GM19328 (cell line): ENCODE measurements at regions not wholly inside any gene's neighbourhood (a gene's known extent, or its start where the extent isn't known, plus 50 kb on each side); places are given as distances from the start of the nearest gene placed in this dataset.
"Not testable (repeated sequence)": the region's sequence is repeated elsewhere in the genome, so short reads cannot be mapped to it uniquely, and the experiment has no call there.

ENCODE experiments used
- ATAC-seq: cut with Tn5 transposase; IDR thresholded peaks from one replicate; pipeline ENCODE4 v1.9.1; 2021; ENCODE audit warnings: mild to moderate bottlenecking, moderate library complexity; ENCODE audit not compliant: unreplicated experiment

- not testable (repeated sequence) for ATAC-seq
These were observed 108.7 kb downstream of the NPIPB11 start for GRCh38 chr16:29297809-29298177.

DNA sequence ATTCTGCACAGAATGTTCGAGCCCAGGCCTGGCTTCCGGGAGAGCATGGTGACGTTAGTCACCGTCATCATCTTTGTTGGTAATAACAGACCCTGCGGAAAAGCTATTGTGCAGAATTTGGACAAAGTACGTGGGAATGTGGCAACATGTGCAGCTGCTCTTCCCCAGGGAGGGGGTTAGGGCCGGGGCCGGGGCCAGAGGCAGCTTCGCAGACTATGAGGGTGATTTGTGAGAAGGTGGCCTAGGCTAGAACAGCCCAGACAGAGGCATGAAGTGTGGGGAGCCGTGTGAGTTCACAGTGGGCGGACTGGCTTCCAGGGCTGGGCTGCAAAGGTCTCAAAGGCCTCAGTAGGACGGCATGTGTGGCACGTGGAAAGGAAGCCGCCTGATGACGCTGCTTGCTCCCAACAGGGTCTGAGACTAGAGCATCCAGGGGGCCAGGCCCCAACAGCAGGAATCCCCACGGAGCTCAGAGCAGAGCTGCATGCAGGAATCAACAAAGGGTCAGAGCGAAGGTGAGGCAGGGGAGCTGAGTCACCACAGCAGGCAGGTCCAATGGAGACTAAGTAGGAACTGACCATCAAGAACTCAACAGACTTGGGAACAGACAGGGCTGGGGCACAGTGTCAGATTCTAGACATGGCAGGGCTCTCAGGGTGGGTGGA, 109.2 kb downstream of the NPIPB11 start:
- not testable (repeated sequence) for ATAC-seq

GRCh38 chr16:29296176-29296575, 110.3 kb downstream of the NPIPB11 start:
- ATAC-seq = not testable (repeated sequence)

- not testable (repeated sequence) for ATAC-seq
These were observed 111.3 kb downstream of the NPIPB11 start for GRCh38 chr16:29294951-29295795.

- ATAC-seq = not testable (repeated sequence)
These were observed 112.0 kb downstream of the NPIPB11 start for GRCh38 chr16:29294400-29294933.

- not testable (repeated sequence) for ATAC-seq
These were observed 113.0 kb downstream of the NPIPB11 start for GRCh38 chr16:29293545-29293944.

- not testable (repeated sequence) for ATAC-seq
These were observed 113.5 kb downstream of the NPIPB11 start for GRCh38 chr16:29292952-29293471.

DNA sequence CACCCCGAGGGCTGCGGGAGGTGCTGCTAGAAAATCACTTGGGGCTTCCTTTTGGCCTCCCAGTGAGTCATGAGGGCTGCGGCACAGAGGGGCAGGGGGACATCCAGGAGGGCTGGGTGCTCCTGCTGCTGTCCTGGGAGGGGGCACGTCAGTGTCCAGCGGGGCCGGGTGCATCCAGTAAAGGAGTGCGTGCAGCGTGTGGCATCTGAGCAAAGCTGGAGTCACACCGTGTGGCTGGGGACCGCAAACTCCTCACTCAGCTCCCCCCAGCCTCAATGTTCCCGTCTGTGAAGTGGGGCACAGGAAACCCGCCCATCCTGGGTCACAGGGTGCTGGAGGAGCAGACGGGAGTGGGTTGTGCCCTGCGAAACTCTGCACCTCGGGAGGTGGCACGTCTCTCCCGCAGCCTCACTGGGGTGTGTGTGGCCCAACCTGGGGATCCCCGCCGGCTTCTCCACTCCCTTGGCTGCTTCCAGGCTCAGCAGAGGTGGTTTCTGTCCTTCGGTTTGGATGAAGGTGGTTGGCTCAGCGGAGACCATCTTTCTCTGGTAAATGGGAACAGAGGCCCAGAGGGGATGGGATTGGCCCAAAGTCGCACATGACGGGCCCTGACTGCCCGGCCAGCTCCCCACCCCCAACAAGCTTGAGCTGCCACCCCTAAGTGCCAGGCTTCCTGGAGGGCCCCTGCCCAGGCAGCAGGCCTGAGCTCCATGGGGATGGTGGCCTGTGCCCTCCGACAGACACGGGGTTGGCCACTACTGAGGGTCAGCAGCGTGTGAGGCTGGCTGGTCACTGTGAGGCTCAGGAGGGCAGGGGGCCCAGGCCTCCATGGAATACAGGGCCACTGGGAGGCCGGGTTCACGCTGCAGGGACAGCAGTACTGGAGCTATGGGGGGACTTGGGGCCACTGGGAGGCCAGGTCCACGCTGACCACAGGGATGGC, 114.9 kb downstream of the NPIPB11 start:
- ATAC-seq = not testable (repeated sequence)

DNA sequence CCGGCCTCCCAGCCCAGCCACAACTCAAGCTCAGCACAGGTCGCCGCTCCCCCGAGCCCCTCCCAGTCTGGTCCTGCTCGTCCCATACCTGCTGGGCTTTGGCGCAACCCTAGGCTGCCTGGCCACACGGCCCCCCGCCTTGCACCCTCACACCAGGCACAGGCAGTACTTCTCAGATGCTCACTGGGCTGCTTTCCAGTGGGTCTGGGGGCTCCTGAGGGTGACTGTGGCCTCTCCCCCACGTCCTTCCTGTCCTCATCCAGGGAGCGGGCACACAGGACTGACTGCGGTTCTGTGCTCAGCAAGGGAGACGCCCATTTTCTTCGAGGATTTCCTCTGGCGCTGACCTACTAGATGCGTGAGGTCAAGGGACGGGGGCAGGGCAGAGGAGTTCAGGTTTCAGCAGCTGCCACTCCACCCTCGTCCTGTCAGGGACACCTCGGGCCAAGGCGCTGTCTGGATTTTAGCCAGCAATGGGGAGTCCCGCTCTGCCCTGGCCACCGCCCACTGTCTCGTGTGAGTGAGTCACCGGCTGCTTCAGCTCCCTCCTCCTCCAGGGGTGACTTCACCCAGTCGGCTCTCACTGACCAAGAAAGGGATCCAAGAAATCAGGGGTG, 115.8 kb downstream of the NPIPB11 start:
- no peak for ATAC-seq

- ATAC-seq = not testable (repeated sequence)
These were observed 116.8 kb downstream of the NPIPB11 start for GRCh38 chr16:29289516-29290239.

GRCh38 chr16:29288711-29289474, 117.6 kb downstream of the NPIPB11 start:
- ATAC-seq = not testable (repeated sequence)

GRCh38 chr16:29287871-29288535, 118.5 kb downstream of the NPIPB11 start:
- not testable (repeated sequence) for ATAC-seq

- not testable (repeated sequence) for ATAC-seq
These were observed 119.3 kb downstream of the NPIPB11 start for GRCh38 chr16:29287246-29287645.

GRCh38 chr16:29286796-29287195, 119.7 kb downstream of the NPIPB11 start:
- not testable (repeated sequence) for ATAC-seq

GRCh38 chr16:29286161-29286560, 120.3 kb downstream of the NPIPB11 start:
- ATAC-seq = not testable (repeated sequence)

- not testable (repeated sequence) for ATAC-seq
These were observed 121.2 kb downstream of the NPIPB11 start for GRCh38 chr16:29285151-29285885.

- not testable (repeated sequence) for ATAC-seq
These were observed 121.8 kb downstream of the NPIPB11 start for GRCh38 chr16:29284723-29285122.
